Germinal center (tissue), 1 donor: ENCODE measurements at regions not wholly inside any gene's neighbourhood (a gene's known extent, or its start where the extent isn't known, plus 50 kb on each side); places are given as distances from the start of the nearest gene placed in this dataset.
"Not testable (repeated sequence)": the region's sequence is repeated elsewhere in the genome, so short reads cannot be mapped to it uniquely, and the experiment has no call there.

Experiments used
- DNase-seq: peaks from one replicate; pipeline ENCODE4 v3.0.0; 2012; ENCODE audit warnings: mixed read lengths, low spot score

- DNase-seq = no peak
These were observed 104.4 kb upstream of the SALL1 start for GRCh38 chr16:51255349-51255972.

- not testable (repeated sequence) for DNase-seq
These were observed 103.3 kb upstream of the SALL1 start for GRCh38 chr16:51254390-51254789.

- DNase-seq = no peak
These were observed 97.1 kb upstream of the SALL1 start for GRCh38 chr16:51248217-51248616.

GRCh38 chr16:51245658-51245995 is 94.6 kb upstream of the SALL1 start:
- DNase-seq = no peak

GRCh38 chr16:51244887-51245657 is 94.0 kb upstream of the SALL1 start:
- no peak for DNase-seq

- DNase-seq = no peak
These were observed 92.9 kb upstream of the SALL1 start for GRCh38 chr16:51243936-51244436.

GRCh38 chr16:51242296-51242994 is 91.4 kb upstream of the SALL1 start:
- no peak for DNase-seq

GRCh38 chr16:51239196-51239595 is 88.1 kb upstream of the SALL1 start:
- no peak for DNase-seq

- DNase-seq = no peak
These were observed 86.8 kb upstream of the SALL1 start for GRCh38 chr16:51237861-51238378.

- DNase-seq = no peak
These were observed 86.1 kb upstream of the SALL1 start for GRCh38 chr16:51237207-51237606.

GRCh38 chr16:51236583-51236982 is 85.5 kb upstream of the SALL1 start:
- DNase-seq = no peak

GRCh38 chr16:51231702-51232101 is 80.6 kb upstream of the SALL1 start:
- DNase-seq = no peak

GRCh38 chr16:51230035-51230434 is 79.0 kb upstream of the SALL1 start:
- DNase-seq = not testable (repeated sequence)

GRCh38 chr16:51228097-51228659 is 77.1 kb upstream of the SALL1 start:
- no peak for DNase-seq

GRCh38 chr16:51225878-51226277 is 74.8 kb upstream of the SALL1 start:
- no peak for DNase-seq

GRCh38 chr16:51224317-51224716 is 73.2 kb upstream of the SALL1 start:
- no peak for DNase-seq

- no peak for DNase-seq
These were observed 70.9 kb upstream of the SALL1 start for GRCh38 chr16:51222016-51222415.

- no peak for DNase-seq
These were observed 60.1 kb upstream of the SALL1 start for GRCh38 chr16:51211148-51211547.

GRCh38 chr16:51210087-51210486 is 59.0 kb upstream of the SALL1 start:
- no peak for DNase-seq

GRCh38 chr16:51201604-51202003 is 50.5 kb upstream of the SALL1 start:
- DNase-seq = no peak
